Body of pancreas (tissue), 4 donors: ENCODE measurements at regions not wholly inside any gene's neighbourhood (a gene's known extent, or its start where the extent isn't known, plus 50 kb on each side); places are given as distances from the start of the nearest gene placed in this dataset.

Source experiments
- ATAC-seq: fragments of 150-250 bp; one replicate; pipeline ENCODE4 v1.9.1; 2016
- DNase-seq, 4 donors: peaks; one replicate each; pipeline ENCODE4 v3.0.0-alpha.2; 2019
- H3K27ac ChIP-seq, 4 donors: fragments of 200-600 bp; sonication (generic); 1 replicate in 3 of 4; 2 replicates in 1 of 4; pipeline versions ENCODE4 v1.5.1 to v1.6.1; 2016 to 2019; ENCODE audit warnings: mild to moderate bottlenecking in 1 of 4, mixed read lengths in 1 of 4, moderate library complexity in 1 of 4
- H3K27me3 ChIP-seq, 2 donors: fragments of 200-600 bp; sonication (generic); one replicate each; pipeline ENCODE4 v1.6.0; 2016; ENCODE audit warnings: mild to moderate bottlenecking in 1 of 2
- H3K36me3 ChIP-seq, 2 donors: fragments of 200-600 bp; sonication (generic); replicated peaks in 1 of 2; 2 replicates each; pipeline ENCODE4 v1.5.1; 2016; ENCODE audit warnings: low read depth in 2 of 2; ENCODE audit not compliant: insufficient read depth in 1 of 2
- H3K4me1 ChIP-seq: fragments of 200-600 bp; sonication (generic); one replicate; pipeline ENCODE4 v1.6.0; 2016
- H3K4me3 ChIP-seq, 2 donors: fragments of 200-600 bp; sonication (generic); 1 replicate in 1 of 2; 2 replicates in 1 of 2; pipeline ENCODE4 v1.5.1; 2016 to 2019
- H3K9me3 ChIP-seq, 3 donors: fragments of 200-600 bp; sonication (generic); 1 replicate in 2 of 3; 2 replicates in 1 of 3; pipeline ENCODE4 v1.5.1; 2016
- POLR2A ChIP-seq, 3 donors: fragments of 450-650 bp; IDR thresholded peaks; one replicate each; pipeline ENCODE4 v1.6.1; 2016; ENCODE audit warnings: antibody characterized with exemption in 3 of 3, mild to moderate bottlenecking in 2 of 3
- WGBS, 2 donors: methylation state at CpG; one replicate each; pipeline ENCODE4 v1.1.5; 2017; 5-methylcytosine and 5-hydroxymethylcytosine counted together
- intact Hi-C: fragments of 100-400 bp; cut with DNase I; formaldehyde crosslinking; loops from one replicate; pipeline ENCODE4 v1.15.1; 2023
- TF ChIP-seq, protein P1 (sequence below), 7 experiments: fragments of 450-650 bp in 4 of 7; fragments of 200-600 bp in 3 of 7; sonication (generic) in 3 of 7; IDR thresholded peaks; one replicate each; pipeline ENCODE4 v1.5.1; 2016 to 2019; ENCODE audit warnings: antibody characterized with exemption in 7 of 7

DNA sequence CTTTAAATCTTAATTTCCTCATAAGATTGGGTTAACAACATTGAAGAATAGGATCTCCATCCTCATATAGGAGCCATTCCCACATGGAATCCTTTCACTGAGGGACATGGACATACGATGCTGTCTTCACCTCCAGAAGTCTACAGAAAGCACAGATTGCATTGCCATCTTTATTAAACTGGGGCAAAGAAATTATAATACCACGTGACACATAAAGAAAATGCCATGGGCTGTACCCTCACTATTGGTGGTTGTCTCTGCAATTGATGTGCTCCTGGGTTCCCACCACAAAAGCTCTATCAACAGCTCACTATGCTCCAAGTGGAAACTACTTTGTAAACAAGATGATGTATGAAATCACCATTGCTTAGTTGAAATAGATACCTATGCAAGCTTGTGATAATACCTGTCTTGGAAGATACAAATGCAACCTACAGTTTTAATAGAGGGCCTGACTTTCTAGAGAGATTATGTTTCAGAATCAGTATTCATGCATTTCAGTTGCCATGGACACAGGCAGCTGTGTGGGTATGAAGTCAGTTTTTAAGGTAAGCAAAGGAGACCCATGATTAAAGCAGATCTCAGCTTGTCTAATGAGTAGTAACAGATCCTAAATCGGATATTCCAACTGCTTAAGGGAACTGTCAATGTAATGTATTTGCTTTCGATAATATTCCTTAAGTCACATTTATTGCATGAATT is 337.0 kb downstream of the RAD51AP2 start:
- intact Hi-C loops, result no loop called here
- DNase-seq (no peak), ATAC-seq (no peak)
- Histone ChIP-seq H3K27ac (no peak overlapping the region), H3K9me3 (no peaks in the 10 kb centered on the region), H3K36me3 (no peaks in the 10 kb centered on the region), H3K4me1 (no peaks in the 10 kb centered on the region), H3K4me3 (no peak overlapping the region), H3K27me3 (no peaks in the 10 kb centered on the region)
- 55 to 62% methylated on average over 4 of the region's 4 CpGs for WGBS, 2 donors
- TF ChIP-seq, protein P1, sequence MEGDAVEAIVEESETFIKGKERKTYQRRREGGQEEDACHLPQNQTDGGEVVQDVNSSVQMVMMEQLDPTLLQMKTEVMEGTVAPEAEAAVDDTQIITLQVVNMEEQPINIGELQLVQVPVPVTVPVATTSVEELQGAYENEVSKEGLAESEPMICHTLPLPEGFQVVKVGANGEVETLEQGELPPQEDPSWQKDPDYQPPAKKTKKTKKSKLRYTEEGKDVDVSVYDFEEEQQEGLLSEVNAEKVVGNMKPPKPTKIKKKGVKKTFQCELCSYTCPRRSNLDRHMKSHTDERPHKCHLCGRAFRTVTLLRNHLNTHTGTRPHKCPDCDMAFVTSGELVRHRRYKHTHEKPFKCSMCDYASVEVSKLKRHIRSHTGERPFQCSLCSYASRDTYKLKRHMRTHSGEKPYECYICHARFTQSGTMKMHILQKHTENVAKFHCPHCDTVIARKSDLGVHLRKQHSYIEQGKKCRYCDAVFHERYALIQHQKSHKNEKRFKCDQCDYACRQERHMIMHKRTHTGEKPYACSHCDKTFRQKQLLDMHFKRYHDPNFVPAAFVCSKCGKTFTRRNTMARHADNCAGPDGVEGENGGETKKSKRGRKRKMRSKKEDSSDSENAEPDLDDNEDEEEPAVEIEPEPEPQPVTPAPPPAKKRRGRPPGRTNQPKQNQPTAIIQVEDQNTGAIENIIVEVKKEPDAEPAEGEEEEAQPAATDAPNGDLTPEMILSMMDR (IDR thresholded peaks at IDR 0.05), result no peak
- TF ChIP-seq POLR2A (IDR thresholded peaks at IDR 0.05), result no peak

DNA sequence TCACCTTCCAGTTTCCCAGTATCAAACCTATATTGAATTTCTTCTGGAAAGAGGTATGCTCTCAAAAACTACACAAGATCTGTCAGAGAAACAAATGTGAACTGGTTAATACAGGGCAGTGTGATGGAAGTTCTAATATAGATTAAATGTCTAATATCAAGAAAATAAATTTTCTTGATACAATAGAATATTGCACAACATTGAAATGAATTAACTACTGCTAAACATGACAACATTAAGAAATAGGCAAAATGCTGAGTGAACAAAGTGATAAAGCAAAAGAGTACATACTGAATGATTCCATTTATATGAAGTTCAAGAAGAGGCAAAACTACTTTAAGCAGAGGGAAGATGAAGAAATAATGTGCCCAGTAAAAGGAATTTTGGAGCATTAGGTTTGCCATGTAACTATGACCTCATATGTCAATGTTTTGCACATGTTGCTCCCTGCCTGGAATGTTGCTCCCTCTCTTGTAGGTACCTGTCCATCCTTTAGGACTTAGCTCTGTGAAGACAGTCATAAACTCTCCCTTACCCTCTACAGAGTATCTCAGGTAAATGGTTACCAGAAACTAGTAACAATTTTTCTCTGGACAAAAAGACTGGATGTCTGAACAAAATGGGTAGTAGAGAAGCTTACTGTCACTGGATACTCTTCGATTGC is 339.0 kb downstream of the RAD51AP2 start:
- TF ChIP-seq, protein P1 (IDR thresholded peaks at IDR 0.05), result no peak
- TF ChIP-seq POLR2A (IDR thresholded peaks at IDR 0.05), result no peak
- intact Hi-C loops, result no loop called here
- H3K4me1 ChIP-seq, result no peaks in the 10 kb centered on the region
- H3K27me3 ChIP-seq, result no peaks in the 10 kb centered on the region
- H3K4me3 ChIP-seq, result no peak overlapping the region
- DNase-seq, result no peak
- ATAC-seq, result no peak
- WGBS, 2 donors, result 68 to 75% methylated on average over 1 of the region's 1 CpG
- no peak overlapping the region for H3K27ac ChIP-seq
- H3K9me3 ChIP-seq, result no peaks in the 10 kb centered on the region
- no peaks in the 10 kb centered on the region for H3K36me3 ChIP-seq

DNA sequence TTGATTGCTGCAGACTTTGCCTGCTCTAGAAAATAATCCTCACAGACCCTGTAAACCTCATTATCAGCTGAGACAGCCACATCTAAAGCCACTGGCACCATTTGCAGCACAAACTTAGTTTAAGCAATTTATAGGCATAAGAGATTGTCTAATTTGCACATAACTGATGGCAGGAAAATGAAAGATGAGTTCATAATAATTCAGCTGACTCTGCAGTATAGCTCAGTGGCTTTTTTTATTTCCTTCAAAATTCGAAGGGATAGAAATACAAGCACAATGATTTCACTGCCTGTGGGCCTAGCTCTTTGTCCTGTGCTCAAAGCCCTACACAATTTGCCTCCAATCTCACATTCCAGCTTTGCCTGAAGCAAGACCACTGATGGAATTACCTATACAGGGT is 341.2 kb downstream of the RAD51AP2 start:
- WGBS, 2 donors, result 26 to 36% methylated on average over 1 of the region's 1 CpG
- no peak for TF ChIP-seq POLR2A (IDR thresholded peaks at IDR 0.05)
- TF ChIP-seq, protein P1 (IDR thresholded peaks at IDR 0.05), result no peak
- Histone ChIP-seq H3K27me3 (no peaks in the 10 kb centered on the region), H3K4me3 (no peak overlapping the region), H3K27ac (no peak overlapping the region), H3K9me3 (no peaks in the 10 kb centered on the region), H3K4me1 (peaks cover 5% of the 10 kb centered on the region), H3K36me3 (no peaks in the 10 kb centered on the region)
- no peak for ATAC-seq
- intact Hi-C loops, result no loop called here
- DNase-seq, result no peak

DNA sequence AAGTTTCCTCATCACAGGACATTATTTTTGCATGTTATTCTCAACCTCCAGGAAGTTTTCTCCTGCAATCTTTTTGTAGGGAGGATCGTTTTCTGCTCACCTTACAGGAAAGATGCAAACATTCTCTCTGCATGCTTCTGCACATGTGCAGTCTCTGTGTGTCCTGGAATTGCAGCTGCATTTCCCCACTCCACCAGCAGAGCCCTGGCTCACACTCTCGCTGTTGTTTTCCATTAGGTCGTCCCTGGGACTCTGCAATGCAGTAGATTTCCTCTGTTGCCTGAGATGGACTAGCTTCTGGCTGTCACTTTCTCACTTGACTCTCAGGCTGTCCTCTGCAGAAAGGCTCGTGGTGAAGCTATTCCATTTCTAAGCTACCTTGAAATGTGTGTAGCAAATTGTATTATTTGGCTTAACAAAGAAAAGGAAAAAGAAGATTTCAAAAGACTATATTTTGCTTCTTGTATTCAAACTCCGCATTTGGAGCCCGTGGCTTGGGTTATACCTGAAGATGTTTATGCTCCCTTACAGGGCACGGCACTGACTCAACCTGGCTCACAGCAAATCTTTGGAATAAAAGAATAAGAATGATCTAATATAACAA is 346.7 kb downstream of the RAD51AP2 start:
- Histone ChIP-seq H3K27ac (no peak overlapping the region), H3K4me3 (no peak overlapping the region), H3K27me3 (no peaks in the 10 kb centered on the region), H3K9me3 (no peaks in the 10 kb centered on the region), H3K4me1 (peaks cover 11% of the 10 kb centered on the region), H3K36me3 (no peaks in the 10 kb centered on the region)
- ATAC-seq (peak; percentile 70), DNase-seq (peak in 3 of 4 donors; percentile 13 to 47 (median 19))
- intact Hi-C loops, result no loop called here
- TF ChIP-seq, protein P1 (IDR thresholded peaks at IDR 0.05), result peak in 6 of 7 experiments; percentile 29 to 51 (median 41)
- TF ChIP-seq POLR2A (IDR thresholded peaks at IDR 0.05), result no peak
- WGBS, 2 donors, result 33 to 40% methylated on average over 7 of the region's 7 CpGs
